SK-N-SH (cell line): ENCODE measurements at regions not wholly inside any gene's neighbourhood (a gene's known extent, or its start where the extent isn't known, plus 50 kb on each side); places are given as distances from the start of the nearest gene placed in this dataset.

Experiments
- GABPA ChIP-seq: IDR thresholded peaks from 2 replicates; pipeline ENCODE4 v1.4.0; 2012; ENCODE audit warnings: low read depth, mild to moderate bottlenecking
- NRF1 ChIP-seq: IDR thresholded peaks from 2 replicates; pipeline ENCODE4 v1.6.1; 2012; ENCODE audit warnings: low read depth, mild to moderate bottlenecking, low read length
- RXRA ChIP-seq: IDR thresholded peaks from 2 replicates; pipeline ENCODE4 v1.4.0; 2012; ENCODE audit warnings: low read depth, mild to moderate bottlenecking, borderline replicate concordance

DNA sequence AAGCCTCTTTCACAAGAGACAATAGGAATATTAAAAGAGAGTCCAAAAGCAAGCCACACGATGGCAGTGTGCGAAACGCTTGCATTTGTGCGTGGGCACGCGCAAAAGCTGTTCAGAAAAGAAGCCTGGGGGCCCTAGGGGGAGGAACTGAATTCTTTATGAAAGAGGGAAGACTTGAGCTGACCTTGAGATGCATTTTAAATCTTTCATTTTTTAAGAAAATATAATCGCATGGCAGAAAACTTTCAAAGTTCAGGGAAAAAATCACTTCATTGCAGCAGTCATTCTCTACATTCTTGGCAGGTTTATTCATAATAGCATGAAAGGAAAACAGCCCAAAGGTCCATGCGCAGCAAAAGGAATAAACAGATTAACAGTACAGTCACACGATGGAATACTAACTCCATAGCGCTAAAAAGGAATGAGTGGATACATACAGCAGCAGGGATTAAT is 206.5 kb upstream of the PRKCQ start:
- TF ChIP-seq GABPA: no peak
- TF ChIP-seq NRF1: peak; percentile 21
- TF ChIP-seq RXRA: no peak
